ENCODE measurements at regions not wholly inside any gene's neighbourhood (a gene's known extent, or its start where the extent isn't known, plus 50 kb on each side); places are given as distances from the start of the nearest gene placed in this dataset.

- no peak for TF ChIP-seq CTCF (IDR thresholded peaks at IDR 0.05; ENCODE audit: insufficient read depth, low read length, poor library complexity, severe bottlenecking)
- TF ChIP-seq EZH2phosphoT487 (conservative IDR thresholded peaks at IDR 0.05; ENCODE audit: low read length): no peak
Measured at GRCh38 chr2:60309941-60310660, 243.4 kb downstream of the BCL11A start.
